MM.1S (cell line): ENCODE measurements at regions not wholly inside any gene's neighbourhood (a gene's known extent, or its start where the extent isn't known, plus 50 kb on each side); places are given as distances from the start of the nearest gene placed in this dataset.

ENCODE experiments used
- DNase-seq: peaks from one replicate; pipeline ENCODE4 v3.0.0-alpha.2; 2015
- H2AFZ ChIP-seq: fragments of 300-600 bp; sonication (generic); 2 replicates; pipeline ENCODE4 v1.6.0; 2016; ENCODE audit warnings: antibody characterized with exemption, low read length
- H3F3A ChIP-seq: fragments of 300-600 bp; sonication (generic); 2 replicates; pipeline ENCODE4 v1.6.1; 2016; ENCODE audit warnings: mild to moderate bottlenecking, antibody characterized with exemption, low read length, moderate library complexity, mixed read lengths; ENCODE audit not compliant: insufficient read depth
- H3K27ac ChIP-seq: fragments of 300-600 bp; sonication (generic); 2 replicates; pipeline ENCODE4 v1.5.1; 2016; ENCODE audit warnings: mild to moderate bottlenecking, low read length
- H3K27me3 ChIP-seq: fragments of 300-600 bp; sonication (generic); replicated peaks from 2 replicates; pipeline ENCODE4 v1.6.0; 2016; ENCODE audit warnings: low read length; ENCODE audit not compliant: insufficient read depth
- H3K36me3 ChIP-seq: fragments of 300-600 bp; sonication (generic); replicated peaks from 2 replicates; pipeline ENCODE4 v1.6.1; 2016; ENCODE audit warnings: mild to moderate bottlenecking, low read length, mixed read lengths; ENCODE audit not compliant: insufficient read depth
- H3K4me1 ChIP-seq: fragments of 300-600 bp; sonication (generic); 2 replicates; pipeline ENCODE4 v1.6.1; 2016; ENCODE audit warnings: low read length, mixed read lengths
- H3K4me2 ChIP-seq: fragments of 300-600 bp; sonication (generic); 2 replicates; pipeline ENCODE4 v1.6.0; 2016; ENCODE audit warnings: low read depth, low read length
- H3K4me3 ChIP-seq: fragments of 300-600 bp; sonication (generic); 2 replicates; pipeline ENCODE4 v1.5.1; 2016; ENCODE audit warnings: low read length, mixed read lengths
- H3K79me2 ChIP-seq: fragments of 300-600 bp; sonication (generic); 2 replicates; pipeline ENCODE4 v1.6.1; 2016; ENCODE audit warnings: mixed run types, low read length, mixed read lengths
- H3K9ac ChIP-seq: fragments of 300-600 bp; sonication (generic); 2 replicates; pipeline ENCODE4 v1.6.1; 2016; ENCODE audit warnings: low read length, mixed read lengths
- H3K9me2 ChIP-seq: fragments of 300-600 bp; sonication (generic); replicated peaks from 2 replicates; pipeline ENCODE4 v1.6.1; 2016; ENCODE audit warnings: mild to moderate bottlenecking, low read length, mixed read lengths; ENCODE audit not compliant: insufficient read depth
- H3K9me3 ChIP-seq: fragments of 300-600 bp; sonication (generic); replicated peaks from 2 replicates; pipeline ENCODE4 v1.6.1; 2016; ENCODE audit warnings: mild to moderate bottlenecking, low read length, mixed read lengths; ENCODE audit not compliant: insufficient read depth
- H4K20me1 ChIP-seq: fragments of 300-600 bp; sonication (generic); 2 replicates; pipeline ENCODE4 v1.6.1; 2016; ENCODE audit warnings: mild to moderate bottlenecking, low read length, moderate library complexity, mixed read lengths; ENCODE audit not compliant: insufficient read depth
- EZH2 ChIP-seq: fragments of 300-600 bp; sonication (generic); optimal IDR thresholded peaks from 2 replicates; pipeline ENCODE3; 2017; ENCODE audit warnings: low read depth, mild to moderate bottlenecking, antibody characterized with exemption, low read length, mixed read lengths
- EZH2phosphoT487 ChIP-seq: fragments of 300-600 bp; sonication (generic); IDR thresholded peaks from 2 replicates; pipeline ENCODE4 v1.6.1; 2018; ENCODE audit warnings: antibody characterized with exemption, low read length
- TF ChIP-seq, protein P1 (sequence below): fragments of 300-600 bp; sonication (generic); IDR thresholded peaks from 2 replicates; pipeline ENCODE4 v1.5.1; 2016; ENCODE audit warnings: antibody characterized with exemption, low read length, mixed read lengths

DNA sequence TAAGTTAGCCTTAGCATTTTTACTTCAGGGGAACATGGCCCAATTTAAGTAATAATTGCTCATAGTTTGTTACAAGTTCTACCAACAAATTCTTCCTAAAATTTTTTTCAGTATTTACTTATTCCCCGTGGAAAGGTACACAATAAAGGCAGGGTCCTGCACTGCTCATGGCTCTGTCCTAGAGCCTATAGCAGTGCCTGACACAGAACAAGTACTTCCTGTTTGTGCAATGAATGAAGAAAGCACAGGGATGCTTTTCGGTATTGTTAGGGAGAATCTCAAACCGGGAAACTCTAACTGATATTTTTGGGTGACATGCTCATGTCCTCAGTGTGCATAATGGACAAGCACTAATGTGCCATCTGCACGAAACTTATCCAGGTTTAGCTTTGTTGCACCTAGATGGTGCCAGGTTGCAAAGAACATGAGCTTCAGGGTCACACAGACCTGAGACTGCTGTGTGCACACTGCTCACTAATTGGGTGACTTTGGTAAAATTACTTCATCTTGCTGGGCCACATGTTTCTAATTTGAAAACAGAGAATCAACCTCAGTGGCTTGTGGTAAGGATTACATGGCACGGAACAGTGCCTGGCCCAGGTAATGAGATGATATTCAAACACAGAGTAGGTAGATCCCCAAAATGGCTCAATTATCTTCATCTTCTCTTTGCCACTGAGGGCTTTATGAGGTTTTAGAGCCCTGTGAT, 175.8 kb upstream of the NPY2R start:
- Histone ChIP-seq H4K20me1 (no peaks in the 10 kb centered on the region), H3K27ac (no peak overlapping the region), H3F3A (no peaks in the 10 kb centered on the region), H3K36me3 (no peaks in the 10 kb centered on the region), H2AFZ (no peak overlapping the region), H3K9me2 (no peaks in the 10 kb centered on the region), H3K9ac (no peak overlapping the region), H3K4me2 (no peak overlapping the region), H3K4me3 (no peak overlapping the region), H3K4me1 (no peaks in the 10 kb centered on the region), H3K79me2 (no peaks in the 10 kb centered on the region), H3K9me3 (no peaks in the 10 kb centered on the region), H3K27me3 (no peaks in the 10 kb centered on the region)
- TF ChIP-seq EZH2 (no peak), EZH2phosphoT487 (no peak)
- TF ChIP-seq, protein P1, sequence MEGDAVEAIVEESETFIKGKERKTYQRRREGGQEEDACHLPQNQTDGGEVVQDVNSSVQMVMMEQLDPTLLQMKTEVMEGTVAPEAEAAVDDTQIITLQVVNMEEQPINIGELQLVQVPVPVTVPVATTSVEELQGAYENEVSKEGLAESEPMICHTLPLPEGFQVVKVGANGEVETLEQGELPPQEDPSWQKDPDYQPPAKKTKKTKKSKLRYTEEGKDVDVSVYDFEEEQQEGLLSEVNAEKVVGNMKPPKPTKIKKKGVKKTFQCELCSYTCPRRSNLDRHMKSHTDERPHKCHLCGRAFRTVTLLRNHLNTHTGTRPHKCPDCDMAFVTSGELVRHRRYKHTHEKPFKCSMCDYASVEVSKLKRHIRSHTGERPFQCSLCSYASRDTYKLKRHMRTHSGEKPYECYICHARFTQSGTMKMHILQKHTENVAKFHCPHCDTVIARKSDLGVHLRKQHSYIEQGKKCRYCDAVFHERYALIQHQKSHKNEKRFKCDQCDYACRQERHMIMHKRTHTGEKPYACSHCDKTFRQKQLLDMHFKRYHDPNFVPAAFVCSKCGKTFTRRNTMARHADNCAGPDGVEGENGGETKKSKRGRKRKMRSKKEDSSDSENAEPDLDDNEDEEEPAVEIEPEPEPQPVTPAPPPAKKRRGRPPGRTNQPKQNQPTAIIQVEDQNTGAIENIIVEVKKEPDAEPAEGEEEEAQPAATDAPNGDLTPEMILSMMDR, result no peak
- no peak for DNase-seq

DNA sequence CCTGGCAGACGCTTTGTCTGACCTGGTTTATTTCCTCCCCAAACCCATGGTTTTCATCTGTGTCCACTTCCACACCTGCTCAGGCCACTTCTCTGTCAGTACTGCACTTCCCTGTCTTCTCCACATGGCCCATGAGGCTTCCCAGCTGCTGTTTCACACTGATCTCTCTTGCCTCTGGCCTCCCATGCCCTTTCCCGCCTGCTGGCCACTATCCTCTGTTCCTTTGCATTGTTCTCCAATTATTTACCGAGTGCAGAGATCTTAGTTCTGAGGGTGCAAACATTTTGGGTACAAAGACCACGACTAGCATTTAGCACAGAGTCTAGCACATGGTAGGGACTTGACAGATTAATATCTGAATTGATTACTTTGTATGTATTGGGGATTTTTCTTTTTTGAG, 174.8 kb upstream of the NPY2R start:
- no peak for DNase-seq
- TF ChIP-seq EZH2 (no peak), EZH2phosphoT487 (no peak)
- TF ChIP-seq, protein P1, result no peak
- Histone ChIP-seq H3K9me2 (no peaks in the 10 kb centered on the region), H3K27ac (no peak overlapping the region), H3K4me2 (no peak overlapping the region), H3K4me1 (no peaks in the 10 kb centered on the region), H4K20me1 (no peaks in the 10 kb centered on the region), H3K79me2 (no peaks in the 10 kb centered on the region), H3K27me3 (no peaks in the 10 kb centered on the region), H2AFZ (no peak overlapping the region), H3K36me3 (no peaks in the 10 kb centered on the region), H3K9me3 (no peaks in the 10 kb centered on the region), H3F3A (no peaks in the 10 kb centered on the region), H3K4me3 (no peak overlapping the region), H3K9ac (no peak overlapping the region)

DNA sequence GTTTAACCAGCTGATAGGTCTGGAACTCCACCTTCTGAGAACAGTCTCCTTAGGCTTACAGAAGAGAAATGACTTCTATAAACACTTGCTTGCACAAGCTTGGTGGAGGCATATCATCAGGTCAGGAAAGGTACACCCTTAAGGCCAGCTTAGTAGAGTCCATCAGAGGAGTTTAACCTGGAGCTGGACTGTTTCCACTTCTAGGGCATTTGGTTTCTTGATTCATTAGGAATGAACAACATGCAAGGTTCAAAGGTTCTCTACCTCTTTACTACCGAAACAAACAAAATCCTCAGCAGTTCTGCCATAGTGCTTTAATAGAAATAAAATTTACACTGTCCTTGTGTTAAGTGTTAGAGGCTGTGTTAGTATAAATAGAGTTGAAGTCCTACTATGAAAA, 171.4 kb upstream of the NPY2R start:
- TF ChIP-seq EZH2phosphoT487 (no peak), EZH2 (no peak)
- TF ChIP-seq, protein P1, result no peak
- no peak for DNase-seq
- Histone ChIP-seq H3K9ac (no peak overlapping the region), H3K4me1 (no peaks in the 10 kb centered on the region), H3K4me2 (no peak overlapping the region), H3K27ac (no peak overlapping the region), H3F3A (no peaks in the 10 kb centered on the region), H3K79me2 (no peaks in the 10 kb centered on the region), H3K27me3 (no peaks in the 10 kb centered on the region), H3K9me3 (no peaks in the 10 kb centered on the region), H4K20me1 (no peaks in the 10 kb centered on the region), H3K36me3 (no peaks in the 10 kb centered on the region), H3K4me3 (no peak overlapping the region), H2AFZ (no peak overlapping the region), H3K9me2 (no peaks in the 10 kb centered on the region)
